Activated T-helper 2 cell treated with anti-CD3 and anti-CD28 coated beads, Interferon-gamma antibody, Interleukin-2, Interleukin-4, amounts not matched to agents 10 μg/mL and 5 μg/mL and 100 μg/mL, durations not matched to agents 14 hours and 24 hours and 36 hours (primary cell): ENCODE measurements at regions not wholly inside any gene's neighbourhood (a gene's known extent, or its start where the extent isn't known, plus 50 kb on each side); places are given as distances from the start of the nearest gene placed in this dataset.

ENCODE experiments used
- DNase-seq: peaks from one replicate; pipeline ENCODE4 v3.0.0; 2021; ENCODE audit warnings: low spot score
- H3K27ac Mint-ChIP-seq: one replicate; pipeline ENCODE4 v1.8.0; 2021; ENCODE audit warnings: mixed read lengths
- H3K27me3 Mint-ChIP-seq: one replicate; pipeline ENCODE4 v1.8.0; 2021; ENCODE audit warnings: low read depth, mixed read lengths
- H3K36me3 Mint-ChIP-seq: one replicate; pipeline ENCODE4 v1.8.0; 2021; ENCODE audit warnings: low read depth, mixed read lengths
- H3K4me1 Mint-ChIP-seq: one replicate; pipeline ENCODE4 v1.8.0; 2021; ENCODE audit warnings: low read depth, mixed read lengths
- H3K4me3 Mint-ChIP-seq: one replicate; pipeline ENCODE4 v1.8.0; 2021; ENCODE audit warnings: low read depth, mild to moderate bottlenecking, moderate library complexity, mixed read lengths
- H3K9me3 Mint-ChIP-seq: one replicate; pipeline ENCODE4 v1.8.0; 2021; ENCODE audit warnings: mixed read lengths
- intact Hi-C: fragments of 100-400 bp; cut with micrococcal nuclease; formaldehyde crosslinking; loops from one replicate; pipeline ENCODE4 v1.15.1; 2023

- Mint-ChIP-seq H3K36me3 (no peaks in the 10 kb centered on the region), H3K27me3 (no peaks in the 10 kb centered on the region), H3K9me3 (peaks cover 45% of the 10 kb centered on the region), H3K4me1 (no peaks in the 10 kb centered on the region), H3K27ac (no peak overlapping the region), H3K4me3 (no peak overlapping the region)
- intact Hi-C loops = no loop called here
- DNase-seq = no peak
Measured at GRCh38 chr21:18460979-18461378, 57.4 kb upstream of the TMPRSS15 start.

GRCh38 chr21:18461743-18462142, 58.2 kb upstream of the TMPRSS15 start:
- intact Hi-C loops = no loop called here
- DNase-seq = no peak
- peaks cover 47% of the 10 kb centered on the region for H3K9me3 Mint-ChIP-seq
- no peaks in the 10 kb centered on the region for H3K36me3 Mint-ChIP-seq
- no peaks in the 10 kb centered on the region for H3K27me3 Mint-ChIP-seq
- no peak overlapping the region for H3K4me3 Mint-ChIP-seq
- H3K4me1 Mint-ChIP-seq = no peaks in the 10 kb centered on the region
- no peak overlapping the region for H3K27ac Mint-ChIP-seq

GRCh38 chr21:18467715-18468114, 64.1 kb upstream of the TMPRSS15 start:
- no peak for DNase-seq
- Mint-ChIP-seq H3K27me3 (no peaks in the 10 kb centered on the region), H3K36me3 (no peaks in the 10 kb centered on the region), H3K4me1 (no peaks in the 10 kb centered on the region), H3K27ac (no peak overlapping the region), H3K9me3 (peaks cover 30% of the 10 kb centered on the region), H3K4me3 (no peak overlapping the region)
- intact Hi-C loops = no loop called here

- H3K4me1 Mint-ChIP-seq = no peaks in the 10 kb centered on the region
- H3K27me3 Mint-ChIP-seq = no peaks in the 10 kb centered on the region
- no peak overlapping the region for H3K27ac Mint-ChIP-seq
- no peak overlapping the region for H3K4me3 Mint-ChIP-seq
- intact Hi-C loops = no loop called here
- peaks cover 22% of the 10 kb centered on the region for H3K9me3 Mint-ChIP-seq
- H3K36me3 Mint-ChIP-seq = no peaks in the 10 kb centered on the region
- DNase-seq = no peak
Measured at GRCh38 chr21:18468790-18469189, 65.2 kb upstream of the TMPRSS15 start.

- H3K9me3 Mint-ChIP-seq = peaks cover 32% of the 10 kb centered on the region
- H3K36me3 Mint-ChIP-seq = no peaks in the 10 kb centered on the region
- no peak overlapping the region for H3K4me3 Mint-ChIP-seq
- intact Hi-C loops = no loop called here
- no peaks in the 10 kb centered on the region for H3K4me1 Mint-ChIP-seq
- H3K27me3 Mint-ChIP-seq = no peaks in the 10 kb centered on the region
- DNase-seq = no peak
- no peak overlapping the region for H3K27ac Mint-ChIP-seq
Measured at GRCh38 chr21:18476639-18477038, 73.1 kb upstream of the TMPRSS15 start.

- intact Hi-C loops = no loop called here
- Mint-ChIP-seq H3K27me3 (no peaks in the 10 kb centered on the region), H3K4me1 (no peaks in the 10 kb centered on the region), H3K4me3 (no peak overlapping the region), H3K27ac (no peak overlapping the region), H3K36me3 (no peaks in the 10 kb centered on the region), H3K9me3 (peaks cover 32% of the 10 kb centered on the region)
- no peak for DNase-seq
Measured at GRCh38 chr21:18477043-18477442, 73.5 kb upstream of the TMPRSS15 start.

- Mint-ChIP-seq H3K27ac (no peak overlapping the region), H3K9me3 (peaks cover 37% of the 10 kb centered on the region), H3K4me1 (no peaks in the 10 kb centered on the region), H3K4me3 (no peak overlapping the region), H3K36me3 (no peaks in the 10 kb centered on the region), H3K27me3 (no peaks in the 10 kb centered on the region)
- intact Hi-C loops = no loop called here
- DNase-seq = no peak
Measured at GRCh38 chr21:18478513-18478912, 74.9 kb upstream of the TMPRSS15 start.

- DNase-seq = no peak
- no peaks in the 10 kb centered on the region for H3K4me1 Mint-ChIP-seq
- peaks cover 19% of the 10 kb centered on the region for H3K9me3 Mint-ChIP-seq
- no peak overlapping the region for H3K27ac Mint-ChIP-seq
- intact Hi-C loops = no loop called here
- H3K36me3 Mint-ChIP-seq = no peaks in the 10 kb centered on the region
- no peak overlapping the region for H3K4me3 Mint-ChIP-seq
- H3K27me3 Mint-ChIP-seq = no peaks in the 10 kb centered on the region
Measured at GRCh38 chr21:18488252-18488651, 84.7 kb upstream of the TMPRSS15 start.

- intact Hi-C loops = no loop called here
- peaks cover 10% of the 10 kb centered on the region for H3K9me3 Mint-ChIP-seq
Measured at GRCh38 chr21:18493422-18493821, 89.8 kb upstream of the TMPRSS15 start.

GRCh38 chr21:18495523-18495922, 91.9 kb upstream of the TMPRSS15 start:
- Mint-ChIP-seq H3K27me3 (no peaks in the 10 kb centered on the region), H3K4me1 (no peaks in the 10 kb centered on the region), H3K27ac (no peak overlapping the region), H3K9me3 (peaks cover 8% of the 10 kb centered on the region), H3K4me3 (no peak overlapping the region), H3K36me3 (no peaks in the 10 kb centered on the region)
- intact Hi-C loops = no loop called here
- DNase-seq = no peak

More at GRCh38 chr21:18493422-18493821, 89.8 kb upstream of the TMPRSS15 start:
- Mint-ChIP-seq H3K4me1 (no peaks in the 10 kb centered on the region), H3K4me3 (no peak overlapping the region), H3K27me3 (no peaks in the 10 kb centered on the region), H3K27ac (no peak overlapping the region), H3K36me3 (no peaks in the 10 kb centered on the region)
- DNase-seq = no peak

GRCh38 chr21:18498431-18498830, 94.8 kb upstream of the TMPRSS15 start:
- DNase-seq = no peak
- no peaks in the 10 kb centered on the region for H3K27me3 Mint-ChIP-seq
- intact Hi-C loops = no loop called here
- peaks cover 12% of the 10 kb centered on the region for H3K9me3 Mint-ChIP-seq
- no peaks in the 10 kb centered on the region for H3K36me3 Mint-ChIP-seq
- H3K4me1 Mint-ChIP-seq = no peaks in the 10 kb centered on the region
- no peak overlapping the region for H3K4me3 Mint-ChIP-seq
- H3K27ac Mint-ChIP-seq = no peak overlapping the region

GRCh38 chr21:18499761-18500376, 96.3 kb upstream of the TMPRSS15 start:
- Mint-ChIP-seq H3K4me1 (no peaks in the 10 kb centered on the region), H3K27me3 (no peaks in the 10 kb centered on the region), H3K4me3 (no peak overlapping the region), H3K36me3 (no peaks in the 10 kb centered on the region), H3K27ac (no peak overlapping the region), H3K9me3 (peaks cover 10% of the 10 kb centered on the region)
- intact Hi-C loops = no loop called here
- DNase-seq = no peak

GRCh38 chr21:18518054-18518481, 114.5 kb upstream of the TMPRSS15 start:
- Mint-ChIP-seq H3K27me3 (no peaks in the 10 kb centered on the region), H3K27ac (no peak overlapping the region), H3K9me3 (peaks cover 20% of the 10 kb centered on the region), H3K4me3 (no peak overlapping the region), H3K36me3 (no peaks in the 10 kb centered on the region), H3K4me1 (no peaks in the 10 kb centered on the region)
- intact Hi-C loops = no loop called here
- no peak for DNase-seq

GRCh38 chr21:18521204-18521603, 117.6 kb upstream of the TMPRSS15 start:
- no peak for DNase-seq
- intact Hi-C loops = no loop called here
- H3K9me3 Mint-ChIP-seq = peaks cover 7% of the 10 kb centered on the region
- no peaks in the 10 kb centered on the region for H3K4me1 Mint-ChIP-seq
- H3K4me3 Mint-ChIP-seq = no peak overlapping the region
- H3K27me3 Mint-ChIP-seq = no peaks in the 10 kb centered on the region
- H3K36me3 Mint-ChIP-seq = no peaks in the 10 kb centered on the region
- no peak overlapping the region for H3K27ac Mint-ChIP-seq
